ENCODE measurements at regions not wholly inside any gene's neighbourhood (a gene's known extent, or its start where the extent isn't known, plus 50 kb on each side); places are given as distances from the start of the nearest gene placed in this dataset.

DNA sequence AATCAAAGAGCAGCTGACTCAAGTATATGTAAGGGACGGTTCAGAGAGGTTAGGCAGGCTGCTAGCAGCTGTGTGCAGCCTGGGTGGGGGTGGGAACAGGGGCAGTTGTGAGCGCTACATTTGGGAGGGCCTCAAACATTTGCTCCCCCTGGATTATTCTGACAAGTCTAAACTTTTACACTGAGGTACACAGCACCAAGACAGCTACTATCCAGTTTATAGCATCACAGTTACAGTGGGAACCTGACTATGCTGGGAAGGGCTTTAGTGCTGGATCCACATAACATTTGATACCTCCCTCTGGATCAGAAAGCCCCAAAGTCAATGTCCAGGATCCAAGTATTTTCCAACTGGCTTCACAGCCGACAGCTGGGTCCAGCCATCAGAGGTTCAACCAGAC lies 55.8 kb upstream of the GIMD1 start:
- TF ChIP-seq, protein P1, sequence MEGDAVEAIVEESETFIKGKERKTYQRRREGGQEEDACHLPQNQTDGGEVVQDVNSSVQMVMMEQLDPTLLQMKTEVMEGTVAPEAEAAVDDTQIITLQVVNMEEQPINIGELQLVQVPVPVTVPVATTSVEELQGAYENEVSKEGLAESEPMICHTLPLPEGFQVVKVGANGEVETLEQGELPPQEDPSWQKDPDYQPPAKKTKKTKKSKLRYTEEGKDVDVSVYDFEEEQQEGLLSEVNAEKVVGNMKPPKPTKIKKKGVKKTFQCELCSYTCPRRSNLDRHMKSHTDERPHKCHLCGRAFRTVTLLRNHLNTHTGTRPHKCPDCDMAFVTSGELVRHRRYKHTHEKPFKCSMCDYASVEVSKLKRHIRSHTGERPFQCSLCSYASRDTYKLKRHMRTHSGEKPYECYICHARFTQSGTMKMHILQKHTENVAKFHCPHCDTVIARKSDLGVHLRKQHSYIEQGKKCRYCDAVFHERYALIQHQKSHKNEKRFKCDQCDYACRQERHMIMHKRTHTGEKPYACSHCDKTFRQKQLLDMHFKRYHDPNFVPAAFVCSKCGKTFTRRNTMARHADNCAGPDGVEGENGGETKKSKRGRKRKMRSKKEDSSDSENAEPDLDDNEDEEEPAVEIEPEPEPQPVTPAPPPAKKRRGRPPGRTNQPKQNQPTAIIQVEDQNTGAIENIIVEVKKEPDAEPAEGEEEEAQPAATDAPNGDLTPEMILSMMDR (IDR thresholded peaks at IDR 0.05; ENCODE audit: insufficient read depth, low read length, poor library complexity, severe bottlenecking): no peak
- Histone ChIP-seq H3K36me3 (ENCODE audit: low read length) (no peaks in the 10 kb centered on the region), H3K79me2 (ENCODE audit: insufficient read depth, low read length) (no peaks in the 10 kb centered on the region), H3K4me2 (ENCODE audit: low read depth, low read length, poor library complexity, severe bottlenecking) (no peak overlapping the region), H3K9me3 (ENCODE audit: insufficient read depth, low read length) (no peaks in the 10 kb centered on the region), H4K20me1 (ENCODE audit: low read depth, low read length) (no peaks in the 10 kb centered on the region), H3K27me3 (ENCODE audit: low read length) (no peaks in the 10 kb centered on the region), H3K27ac (ENCODE audit: low read depth, low read length) (no peak overlapping the region), H2AFZ (ENCODE audit: low read depth, low read length, severe bottlenecking) (no peak overlapping the region), H3K4me3 (ENCODE audit: insufficient read depth, low read length, poor library complexity, severe bottlenecking) (no peak overlapping the region), H3K9me2 (replicated peaks; ENCODE audit: insufficient read depth, low read length) (no peaks in the 10 kb centered on the region), H3F3A (ENCODE audit: insufficient read depth) (no peaks in the 10 kb centered on the region), H3K9ac (ENCODE audit: low read length) (no peak overlapping the region)

DNA sequence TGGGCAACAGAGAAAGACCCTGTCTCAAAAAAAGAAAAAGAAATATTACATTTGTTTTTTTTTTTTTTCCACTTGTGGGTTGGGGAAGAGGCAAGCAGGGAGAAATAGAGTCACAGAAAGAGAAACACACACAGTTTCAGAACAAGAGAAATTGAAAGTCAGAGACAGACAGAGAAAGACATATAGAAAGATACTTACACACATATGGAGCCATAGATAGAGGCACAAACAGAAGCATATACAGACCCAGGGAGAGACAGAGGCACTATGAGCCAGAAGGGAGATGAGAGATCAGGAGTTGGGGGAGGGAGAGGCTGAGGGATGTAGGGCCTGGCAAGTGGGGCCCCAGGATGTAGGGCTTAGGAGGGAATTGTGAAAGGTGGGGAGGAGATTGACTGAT lies 55.2 kb upstream of the GIMD1 start:
- Histone ChIP-seq H3F3A (ENCODE audit: insufficient read depth) (no peaks in the 10 kb centered on the region), H3K36me3 (ENCODE audit: low read length) (no peaks in the 10 kb centered on the region), H4K20me1 (ENCODE audit: low read depth, low read length) (no peaks in the 10 kb centered on the region), H3K79me2 (ENCODE audit: insufficient read depth, low read length) (no peaks in the 10 kb centered on the region), H3K9me2 (replicated peaks; ENCODE audit: insufficient read depth, low read length) (no peaks in the 10 kb centered on the region), H3K4me3 (ENCODE audit: insufficient read depth, low read length, poor library complexity, severe bottlenecking) (no peak overlapping the region), H3K27ac (ENCODE audit: low read depth, low read length) (no peak overlapping the region), H3K9me3 (ENCODE audit: insufficient read depth, low read length) (no peaks in the 10 kb centered on the region), H2AFZ (ENCODE audit: low read depth, low read length, severe bottlenecking) (no peak overlapping the region), H3K9ac (ENCODE audit: low read length) (no peak overlapping the region), H3K27me3 (ENCODE audit: low read length) (no peaks in the 10 kb centered on the region), H3K4me2 (ENCODE audit: low read depth, low read length, poor library complexity, severe bottlenecking) (no peak overlapping the region)
- no peak for TF ChIP-seq EZH2phosphoT487 (conservative IDR thresholded peaks at IDR 0.05; ENCODE audit: low read length)
- TF ChIP-seq, protein P1 (IDR thresholded peaks at IDR 0.05; ENCODE audit: insufficient read depth, low read length, poor library complexity, severe bottlenecking): no peak

DNA sequence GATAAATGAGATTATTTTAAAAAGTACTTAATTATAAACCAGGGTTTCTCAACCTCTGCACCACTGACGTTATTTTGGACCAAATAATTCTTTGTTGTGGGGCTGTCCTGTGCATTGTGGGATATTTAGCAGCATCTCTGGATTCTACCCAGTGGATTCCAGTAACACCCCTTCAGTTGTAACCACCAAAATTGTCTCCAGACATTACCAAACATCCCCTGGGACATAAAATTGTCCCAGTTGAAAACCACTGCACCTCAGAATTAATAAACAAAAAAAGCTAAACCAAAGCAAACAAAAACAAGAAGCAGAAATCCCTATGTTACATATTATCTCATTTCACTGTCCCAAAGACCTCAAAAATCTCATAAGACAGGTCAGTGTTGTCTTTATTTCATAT lies 54.2 kb upstream of the GIMD1 start:
- TF ChIP-seq, protein P1 (IDR thresholded peaks at IDR 0.05; ENCODE audit: insufficient read depth, low read length, poor library complexity, severe bottlenecking): no peak
- TF ChIP-seq EZH2phosphoT487 (conservative IDR thresholded peaks at IDR 0.05; ENCODE audit: low read length): no peak
- no peaks in the 10 kb centered on the region for H4K20me1 ChIP-seq (ENCODE audit: low read depth, low read length)
- no peaks in the 10 kb centered on the region for H3K79me2 ChIP-seq (ENCODE audit: insufficient read depth, low read length)
- H3K9ac ChIP-seq (ENCODE audit: low read length): no peak overlapping the region
- H3K27me3 ChIP-seq (ENCODE audit: low read length): no peaks in the 10 kb centered on the region
- no peak overlapping the region for H3K4me3 ChIP-seq (ENCODE audit: insufficient read depth, low read length, poor library complexity, severe bottlenecking)
- no peaks in the 10 kb centered on the region for H3K36me3 ChIP-seq (ENCODE audit: low read length)
- no peak overlapping the region for H3K27ac ChIP-seq (ENCODE audit: low read depth, low read length)
- H3F3A ChIP-seq (ENCODE audit: insufficient read depth): no peaks in the 10 kb centered on the region
- no peak overlapping the region for H3K4me2 ChIP-seq (ENCODE audit: low read depth, low read length, poor library complexity, severe bottlenecking)
- H3K9me2 ChIP-seq (replicated peaks; ENCODE audit: insufficient read depth, low read length): no peaks in the 10 kb centered on the region
- no peak overlapping the region for H2AFZ ChIP-seq (ENCODE audit: low read depth, low read length, severe bottlenecking)
- H3K9me3 ChIP-seq (ENCODE audit: insufficient read depth, low read length): no peaks in the 10 kb centered on the region

Measured in SU-DHL-6 (cell line).